HG02870 (cell line): ENCODE measurements at regions not wholly inside any gene's neighbourhood (a gene's known extent, or its start where the extent isn't known, plus 50 kb on each side); places are given as distances from the start of the nearest gene placed in this dataset.
"Not testable (repeated sequence)": the region's sequence is repeated elsewhere in the genome, so short reads cannot be mapped to it uniquely, and the experiment has no call there.

ENCODE experiments used
- ATAC-seq: cut with Tn5 transposase; IDR thresholded peaks from one replicate; pipeline ENCODE4 v1.9.1; 2021; ENCODE audit warnings: mild to moderate bottlenecking, moderate library complexity; ENCODE audit not compliant: unreplicated experiment

DNA sequence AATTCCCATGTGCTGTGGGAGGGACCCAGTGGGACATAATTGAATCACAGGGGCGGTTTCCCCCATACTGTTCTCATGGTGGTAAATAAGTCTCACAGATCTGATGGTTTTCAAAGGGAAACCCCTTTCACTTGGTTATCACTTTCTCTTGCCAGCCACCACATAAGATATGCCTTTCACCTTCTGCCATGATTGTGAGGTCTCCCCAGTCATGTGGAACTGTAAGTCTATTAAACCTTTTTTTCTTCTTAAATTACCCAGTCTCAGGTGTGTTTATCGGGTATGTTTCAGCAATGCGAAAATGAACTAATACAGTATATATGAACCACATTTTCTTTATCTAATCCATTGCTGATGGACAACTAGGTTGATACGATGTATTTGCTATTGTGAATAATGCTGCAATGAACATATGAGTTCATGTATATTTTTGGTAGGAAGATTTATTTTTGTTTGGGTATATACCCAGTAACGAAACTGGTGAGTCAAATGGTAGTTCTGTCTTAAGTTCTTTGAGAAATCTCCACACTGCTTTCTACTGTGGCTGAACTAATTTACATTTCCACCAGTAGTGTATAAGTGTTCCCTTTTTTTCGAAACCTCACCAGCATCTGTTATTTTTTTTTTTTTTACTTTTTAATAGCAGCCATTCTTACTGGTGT is 70.0 kb upstream of the HGF start:
- ATAC-seq: peak; percentile 95

DNA sequence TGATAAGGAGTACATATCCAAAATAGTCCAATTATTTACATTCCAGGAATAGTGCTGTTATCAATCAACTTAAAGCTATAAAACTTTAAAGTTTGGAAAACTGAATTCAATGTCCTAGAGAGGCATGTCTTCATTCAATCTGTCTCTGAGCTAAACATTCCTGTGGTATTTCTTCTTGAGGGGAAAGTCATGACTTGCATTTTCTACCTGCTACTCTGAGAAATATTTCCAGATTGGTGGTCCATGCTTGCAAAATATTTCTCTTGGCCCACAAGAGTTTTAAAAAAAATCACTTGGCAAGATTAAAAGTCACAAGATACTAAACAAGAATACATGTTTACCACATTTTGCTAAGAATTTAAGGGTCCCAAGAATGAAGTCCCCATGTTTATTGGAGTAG is 63.6 kb upstream of the HGF start:
- ATAC-seq: no peak

DNA sequence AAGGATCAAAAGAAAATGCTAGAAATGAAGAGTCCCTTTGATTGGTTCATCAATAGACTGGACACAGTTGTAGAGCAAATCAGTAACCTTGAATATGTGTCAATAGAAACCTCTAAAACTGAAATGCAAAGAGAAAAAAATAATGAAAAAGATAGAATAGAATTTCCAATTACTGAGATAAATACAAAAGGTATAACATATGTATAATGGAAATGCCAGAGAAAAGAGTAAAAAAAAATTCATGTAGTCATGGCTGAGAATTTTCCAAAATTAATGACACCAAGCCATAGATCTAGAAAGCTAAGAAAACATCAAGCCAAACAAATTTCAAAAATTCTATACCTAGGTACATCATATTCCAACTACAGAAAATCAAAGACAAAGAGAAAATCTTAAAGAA is 62.0 kb upstream of the HGF start:
- no peak for ATAC-seq

DNA sequence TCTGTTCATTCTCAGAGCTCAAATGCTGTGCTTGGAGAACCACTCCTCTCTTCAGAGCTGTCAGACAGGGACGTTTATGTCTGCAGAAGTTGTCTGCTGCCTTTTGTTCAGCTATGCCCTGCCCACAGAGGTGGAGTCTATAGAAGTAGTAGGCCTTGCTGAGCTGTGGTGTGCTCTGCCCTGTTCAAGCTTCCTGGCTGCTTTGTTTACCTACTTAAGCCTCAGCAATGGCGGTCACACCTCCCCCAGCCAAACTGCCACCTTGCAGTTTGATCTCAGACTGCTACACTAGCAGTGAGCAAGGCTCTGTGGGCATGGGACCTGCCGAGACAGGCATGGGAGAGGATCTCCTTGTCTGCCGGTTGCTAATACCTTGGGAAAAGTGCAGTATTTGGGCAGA is 59.7 kb upstream of the HGF start:
- ATAC-seq: not testable (repeated sequence)

DNA sequence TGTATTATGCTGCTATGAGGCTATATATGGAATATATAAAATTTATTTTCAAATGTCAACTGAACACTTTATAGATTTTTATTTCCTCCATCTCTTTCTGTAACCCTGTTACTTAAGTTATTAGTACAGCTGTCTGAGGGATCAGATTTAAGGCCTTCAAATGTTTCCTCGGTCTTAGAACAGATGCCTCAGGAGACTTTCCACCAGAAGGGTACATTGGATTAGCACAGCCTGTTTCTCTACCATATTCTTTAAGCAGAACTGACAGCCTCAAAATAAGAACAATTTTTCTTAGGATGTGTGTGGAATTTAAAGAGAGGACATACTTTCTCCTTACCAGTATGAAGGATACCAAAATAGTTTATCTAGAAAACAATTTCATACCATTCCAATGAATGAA is 53.0 kb upstream of the HGF start:
- ATAC-seq: no peak

DNA sequence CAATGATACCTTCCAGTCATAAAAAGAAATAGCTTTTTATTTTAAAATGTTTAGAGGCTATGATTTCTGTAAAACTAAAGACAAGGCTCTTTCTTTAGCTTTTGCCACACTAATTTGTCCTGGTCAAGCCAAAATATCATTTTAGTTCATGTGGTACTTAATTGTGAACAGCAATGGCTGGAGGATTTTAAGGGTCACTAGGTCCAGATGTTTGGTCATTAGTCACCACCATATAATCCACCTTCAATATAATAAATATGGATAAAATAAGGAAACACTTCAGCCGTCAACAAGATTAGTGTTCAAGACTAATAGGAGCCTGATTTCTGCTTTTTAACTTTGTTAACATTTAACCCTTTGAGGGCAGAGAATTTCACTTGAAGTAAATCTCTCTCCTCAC is 50.0 kb upstream of the HGF start:
- no peak for ATAC-seq
